RKO (cell line): ENCODE measurements at regions not wholly inside any gene's neighbourhood (a gene's known extent, or its start where the extent isn't known, plus 50 kb on each side); places are given as distances from the start of the nearest gene placed in this dataset.
"Not testable (repeated sequence)": the region's sequence is repeated elsewhere in the genome, so short reads cannot be mapped to it uniquely, and the experiment has no call there.

Source experiments
- DNase-seq: peaks from one replicate; pipeline ENCODE4 v3.0.0-alpha.2; 2016; ENCODE audit warnings: low spot score

- no peak for DNase-seq
These were observed 158.8 kb upstream of the SPRY2 start for GRCh38 chr13:80499536-80500290.

GRCh38 chr13:80498433-80498832 is 157.5 kb upstream of the SPRY2 start:
- no peak for DNase-seq

- no peak for DNase-seq
These were observed 157.1 kb upstream of the SPRY2 start for GRCh38 chr13:80497978-80498377.

- no peak for DNase-seq
These were observed 156.5 kb upstream of the SPRY2 start for GRCh38 chr13:80497439-80497838.

GRCh38 chr13:80496721-80497397 is 155.9 kb upstream of the SPRY2 start:
- no peak for DNase-seq

- DNase-seq = not testable (repeated sequence)
These were observed 149.6 kb upstream of the SPRY2 start for GRCh38 chr13:80490491-80490943.

- DNase-seq = no peak
These were observed 145.5 kb upstream of the SPRY2 start for GRCh38 chr13:80486402-80486801.

- DNase-seq = no peak
These were observed 142.2 kb upstream of the SPRY2 start for GRCh38 chr13:80483157-80483556.

GRCh38 chr13:80481588-80481987 is 140.7 kb upstream of the SPRY2 start:
- no peak for DNase-seq

- DNase-seq = no peak
These were observed 136.9 kb upstream of the SPRY2 start for GRCh38 chr13:80477661-80478443.

GRCh38 chr13:80476953-80477352 is 136.0 kb upstream of the SPRY2 start:
- DNase-seq = no peak

- DNase-seq = no peak
These were observed 134.8 kb upstream of the SPRY2 start for GRCh38 chr13:80475718-80476117.

- peak; percentile 16 for DNase-seq
These were observed 132.8 kb upstream of the SPRY2 start for GRCh38 chr13:80473695-80474094.

GRCh38 chr13:80469853-80470381 is 129.0 kb upstream of the SPRY2 start:
- peak; percentile 65 for DNase-seq

- no peak for DNase-seq
These were observed 128.4 kb upstream of the SPRY2 start for GRCh38 chr13:80469105-80469852.

GRCh38 chr13:80465321-80465720 is 124.4 kb upstream of the SPRY2 start:
- no peak for DNase-seq

GRCh38 chr13:80463673-80464352 is 122.9 kb upstream of the SPRY2 start:
- DNase-seq = no peak

- DNase-seq = no peak
These were observed 121.6 kb upstream of the SPRY2 start for GRCh38 chr13:80462567-80462966.

GRCh38 chr13:80462037-80462436 is 121.1 kb upstream of the SPRY2 start:
- DNase-seq = no peak

- DNase-seq = peak; percentile 14
These were observed 117.6 kb upstream of the SPRY2 start for GRCh38 chr13:80458543-80458942.

- no peak for DNase-seq
These were observed 113.3 kb upstream of the SPRY2 start for GRCh38 chr13:80454245-80454644.
